Stimulated activated CD4-positive, alpha-beta T cell treated with anti-CD3 and anti-CD28 coated beads, Interleukin-12 subunit alpha, Interleukin-12 subunit beta, amount 100 ng/mL, for 48 hours (primary cell): ENCODE measurements at regions not wholly inside any gene's neighbourhood (a gene's known extent, or its start where the extent isn't known, plus 50 kb on each side); places are given as distances from the start of the nearest gene placed in this dataset.
"Not testable (repeated sequence)": the region's sequence is repeated elsewhere in the genome, so short reads cannot be mapped to it uniquely, and the experiment has no call there.

Source experiments
- DNase-seq, 3 donors: peaks; one replicate each; pipeline ENCODE4 v3.0.0-alpha.2; 2020; ENCODE audit warnings: low read depth in 2 of 3, low spot score in 1 of 3

- DNase-seq = not testable (repeated sequence)
Observed at GRCh38 chr3:5944061-5944460, 756.6 kb downstream of the EDEM1 start.

DNA sequence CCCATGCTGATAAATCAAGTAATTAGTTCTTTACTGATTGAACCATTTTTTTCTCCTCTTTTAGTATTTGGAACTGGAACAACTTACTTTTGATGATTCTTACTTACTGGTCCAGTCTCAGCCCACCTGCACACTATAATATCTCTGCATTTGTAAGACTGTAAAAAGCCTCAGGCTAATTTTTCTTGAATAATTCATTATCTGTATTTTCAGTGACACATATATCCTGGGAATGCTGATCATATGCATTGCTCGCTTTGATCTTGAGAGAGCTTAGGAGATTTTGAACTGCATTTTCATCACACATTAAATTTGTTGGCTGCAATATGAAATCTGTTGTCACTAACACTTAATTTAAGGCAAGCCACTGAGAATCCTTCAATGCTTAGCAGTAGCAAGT, 760.6 kb downstream of the EDEM1 start:
- no peak for DNase-seq

- DNase-seq = no peak
Observed at GRCh38 chr3:5951026-5951425, 763.5 kb downstream of the EDEM1 start.

DNA sequence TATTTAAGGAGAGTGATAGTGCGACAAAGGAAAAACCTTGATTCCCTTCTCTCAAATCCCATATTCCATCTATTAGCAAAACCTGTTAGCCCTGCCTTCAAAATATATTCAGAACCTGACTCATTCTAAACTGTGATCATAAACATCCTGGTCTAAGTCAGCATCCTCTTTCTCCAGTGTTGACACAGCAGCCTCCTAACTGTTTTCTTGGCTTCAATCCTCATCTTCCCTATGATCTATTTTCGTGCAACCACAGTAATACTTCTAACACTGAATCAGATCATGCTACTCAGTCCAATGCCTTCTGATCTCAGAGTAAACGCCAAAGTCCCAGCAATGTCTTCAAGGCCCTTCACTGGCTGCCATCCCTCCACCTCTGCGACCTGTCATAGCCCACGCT, 785.1 kb downstream of the EDEM1 start:
- no peak for DNase-seq

GRCh38 chr3:5974630-5975322, 787.3 kb downstream of the EDEM1 start:
- no peak for DNase-seq

DNA sequence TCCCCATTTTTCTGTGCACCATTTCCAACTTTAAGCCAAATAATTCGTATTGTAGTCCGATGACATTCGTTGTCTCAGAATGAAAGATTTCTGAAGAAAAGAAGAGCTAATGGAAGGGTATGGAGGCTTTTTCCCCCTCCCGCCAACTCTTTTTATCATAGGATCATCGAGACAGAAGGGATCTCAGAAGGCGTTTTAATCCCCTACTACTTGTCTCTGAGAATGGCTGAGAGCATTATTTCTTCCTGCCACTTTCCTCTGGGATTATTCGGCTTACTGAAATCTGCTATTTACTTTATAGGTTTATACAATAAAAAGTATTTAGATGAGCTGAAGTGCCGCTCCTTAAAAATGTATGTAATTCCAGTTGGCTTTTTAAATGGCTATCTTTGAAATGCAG, 789.8 kb downstream of the EDEM1 start:
- DNase-seq = no peak

DNA sequence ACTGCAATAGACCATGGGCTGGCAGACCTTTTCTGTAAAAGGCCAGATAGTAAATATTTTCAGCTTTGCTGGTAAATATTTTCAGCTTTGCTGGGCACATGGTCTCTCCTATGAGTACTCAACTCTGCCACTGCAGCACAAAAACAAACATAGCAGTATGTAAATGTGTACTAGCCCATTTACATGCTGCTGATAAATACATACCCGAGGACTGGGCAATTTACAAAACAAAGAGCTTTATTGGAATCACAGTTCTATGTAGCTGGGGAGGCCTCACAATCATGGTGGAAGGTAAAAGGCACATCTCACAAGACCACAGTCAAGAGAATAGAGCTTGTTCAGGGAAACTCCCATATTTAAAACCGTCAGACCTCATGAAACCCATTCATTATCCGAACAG, 793.0 kb downstream of the EDEM1 start:
- DNase-seq = no peak

- DNase-seq = no peak
Observed at GRCh38 chr3:5994651-5995050, 807.1 kb downstream of the EDEM1 start.

DNA sequence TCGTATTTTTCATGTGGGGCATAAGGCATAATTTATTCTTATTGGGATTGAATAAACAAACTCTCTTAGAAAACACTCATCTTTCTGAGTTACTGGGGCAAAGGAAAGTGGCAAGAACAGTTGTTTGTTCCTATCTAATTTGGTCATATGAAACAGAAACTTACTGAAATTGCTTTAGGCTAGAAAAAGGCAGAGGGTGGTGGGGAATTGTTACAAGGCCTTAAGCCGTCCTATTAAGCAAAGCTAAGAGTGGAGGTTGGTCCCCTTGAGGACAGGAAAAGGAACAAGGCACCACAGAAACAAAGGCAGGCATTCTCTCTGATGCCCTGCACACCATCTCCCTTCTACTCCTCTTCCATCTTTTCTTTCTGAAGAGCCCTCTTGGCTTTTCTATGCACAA, 830.9 kb downstream of the EDEM1 start:
- DNase-seq = no peak

GRCh38 chr3:6022621-6023020, 835.1 kb downstream of the EDEM1 start:
- no peak for DNase-seq

GRCh38 chr3:6025032-6025431, 835.9 kb upstream of the GRM7 start:
- no peak for DNase-seq

DNA sequence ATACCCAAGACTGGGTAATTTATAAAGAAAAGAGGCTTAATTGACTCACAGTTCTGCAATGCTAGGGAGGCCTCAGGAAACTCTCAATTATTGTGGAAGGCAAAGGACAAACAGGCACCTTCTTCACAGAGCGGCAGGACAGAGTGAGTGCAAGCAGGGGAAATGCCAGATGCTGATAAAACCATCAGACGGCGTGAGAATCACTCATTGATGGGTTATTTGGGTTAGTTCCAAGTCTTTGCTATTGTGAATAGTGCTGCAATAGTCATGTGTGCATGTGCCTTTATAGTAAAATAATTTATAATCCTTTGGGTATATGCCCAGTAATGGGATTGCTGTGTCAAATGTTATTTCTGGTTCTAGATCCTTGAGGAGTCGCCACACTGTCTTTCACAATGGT, 830.3 kb upstream of the GRM7 start:
- DNase-seq = not testable (repeated sequence)

DNA sequence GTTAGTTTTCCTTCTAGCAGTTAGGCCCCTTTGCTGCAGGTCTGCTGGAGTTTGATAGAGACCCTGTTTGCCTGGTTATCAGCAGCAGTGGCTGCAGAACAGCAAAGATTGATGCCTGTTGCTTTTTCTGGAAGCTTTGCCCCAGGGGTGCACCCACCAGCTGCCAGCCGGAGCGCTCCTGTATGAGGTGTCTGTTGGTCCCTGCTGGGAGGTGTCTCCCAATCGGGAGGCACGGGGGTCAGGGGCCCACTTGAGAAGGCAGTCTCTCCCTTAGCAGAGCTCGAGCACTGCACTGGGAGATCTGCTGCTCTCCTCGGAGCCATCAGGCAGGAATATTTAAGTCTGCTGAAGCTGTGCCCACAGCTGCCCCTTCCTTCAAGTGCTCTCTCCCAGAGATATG, 825.3 kb upstream of the GRM7 start:
- DNase-seq = no peak

GRCh38 chr3:6039971-6040370, 820.9 kb upstream of the GRM7 start:
- DNase-seq = no peak

GRCh38 chr3:6041894-6042293, 819.0 kb upstream of the GRM7 start:
- DNase-seq = no peak

DNA sequence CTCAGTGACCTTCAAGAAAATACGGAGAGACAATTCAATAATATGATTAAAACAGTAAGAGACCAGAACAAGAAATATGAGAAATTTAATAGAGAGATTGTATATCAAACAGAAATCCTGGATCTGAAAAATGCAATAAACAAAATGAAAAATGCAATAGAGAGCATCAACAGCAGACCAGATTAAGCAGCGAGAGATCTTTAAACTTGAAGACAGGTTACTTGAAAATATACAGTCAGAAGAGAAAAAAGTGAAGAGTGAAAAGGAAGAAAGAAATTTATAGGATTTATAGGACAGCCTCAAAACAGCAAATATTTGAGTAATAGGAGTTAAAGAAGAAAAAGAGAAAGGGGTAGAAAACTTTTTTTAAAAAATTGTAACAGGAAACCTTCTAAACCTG, 813.9 kb upstream of the GRM7 start:
- DNase-seq = no peak

DNA sequence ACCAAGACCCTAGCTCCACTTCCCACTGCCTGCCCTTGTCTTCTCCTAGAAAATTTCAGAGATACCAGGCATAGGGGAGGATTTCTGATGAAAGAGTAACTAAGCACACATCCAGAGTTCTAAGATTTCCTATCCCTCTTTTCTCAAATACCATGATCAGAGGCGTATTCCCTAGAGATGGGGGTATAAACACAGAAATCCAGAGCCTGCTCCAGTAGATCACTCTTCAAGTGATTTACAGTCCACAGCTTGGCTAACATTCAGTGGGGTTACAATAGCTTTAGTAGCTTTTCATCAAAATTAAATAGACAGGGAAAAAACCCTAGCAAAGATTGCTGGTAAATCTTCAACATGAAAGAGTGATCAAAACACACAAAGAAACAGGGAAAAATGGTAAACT, 800.7 kb upstream of the GRM7 start:
- DNase-seq = no peak

- no peak for DNase-seq
Observed at GRCh38 chr3:6062261-6063187, 798.4 kb upstream of the GRM7 start.

- DNase-seq = no peak
Observed at GRCh38 chr3:6066397-6066796, 794.5 kb upstream of the GRM7 start.

DNA sequence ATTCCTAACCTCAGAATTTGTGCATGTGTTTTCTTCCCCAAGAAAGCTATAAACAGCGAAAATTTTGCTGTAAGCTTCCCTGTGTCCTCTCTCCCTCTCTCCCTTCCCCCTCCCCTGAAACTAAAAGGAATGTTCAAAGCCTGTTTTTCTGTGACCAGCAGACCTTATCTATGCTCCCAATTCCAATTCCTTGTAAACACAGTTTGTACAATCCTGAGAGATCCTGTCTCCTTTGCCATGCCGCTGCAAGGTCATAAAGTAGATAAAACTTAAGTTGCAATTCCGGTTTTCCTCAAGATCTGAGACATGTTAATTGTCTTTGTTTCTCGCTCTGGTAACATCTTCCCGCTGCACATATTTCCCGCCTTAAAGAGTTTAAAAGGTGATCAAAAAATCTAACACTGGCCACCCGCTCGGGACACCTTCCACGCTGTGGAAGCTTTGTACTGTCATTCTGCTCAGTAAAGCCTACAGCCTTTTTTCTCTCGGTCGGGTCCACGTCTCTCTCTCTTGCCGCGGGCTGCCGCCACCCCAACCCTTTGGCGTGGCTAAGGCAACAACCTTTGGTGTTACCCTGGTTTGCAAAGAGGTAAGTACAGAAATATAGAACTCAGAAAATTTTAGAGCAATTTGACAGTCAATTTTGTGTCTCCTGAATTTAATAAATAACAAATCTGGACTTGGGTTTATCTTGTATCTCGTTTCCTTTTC, 793.9 kb upstream of the GRM7 start:
- not testable (repeated sequence) for DNase-seq

GRCh38 chr3:6074952-6075351, 786.0 kb upstream of the GRM7 start:
- no peak for DNase-seq

DNA sequence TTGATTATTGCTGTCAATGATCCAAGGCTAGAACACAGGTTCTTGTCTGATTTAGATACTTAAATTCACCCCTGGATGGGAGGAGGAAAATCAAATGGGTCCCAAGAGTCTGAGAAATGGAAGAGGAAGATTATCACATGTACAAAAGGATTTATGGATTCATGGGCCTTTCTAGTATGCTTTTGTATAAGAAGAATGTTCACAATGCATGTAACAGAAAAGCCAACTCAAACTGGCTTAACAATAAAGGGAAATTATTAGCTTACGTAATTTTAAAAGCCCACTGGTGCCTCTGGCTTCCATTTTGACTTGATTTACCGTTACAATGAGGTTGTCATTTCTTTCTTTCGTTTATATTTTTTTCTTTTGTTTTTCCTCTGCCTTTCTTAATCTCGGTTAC, 782.5 kb upstream of the GRM7 start:
- no peak for DNase-seq
